ENCODE measurements at regions not wholly inside any gene's neighbourhood (a gene's known extent, or its start where the extent isn't known, plus 50 kb on each side); places are given as distances from the start of the nearest gene placed in this dataset.

DNA sequence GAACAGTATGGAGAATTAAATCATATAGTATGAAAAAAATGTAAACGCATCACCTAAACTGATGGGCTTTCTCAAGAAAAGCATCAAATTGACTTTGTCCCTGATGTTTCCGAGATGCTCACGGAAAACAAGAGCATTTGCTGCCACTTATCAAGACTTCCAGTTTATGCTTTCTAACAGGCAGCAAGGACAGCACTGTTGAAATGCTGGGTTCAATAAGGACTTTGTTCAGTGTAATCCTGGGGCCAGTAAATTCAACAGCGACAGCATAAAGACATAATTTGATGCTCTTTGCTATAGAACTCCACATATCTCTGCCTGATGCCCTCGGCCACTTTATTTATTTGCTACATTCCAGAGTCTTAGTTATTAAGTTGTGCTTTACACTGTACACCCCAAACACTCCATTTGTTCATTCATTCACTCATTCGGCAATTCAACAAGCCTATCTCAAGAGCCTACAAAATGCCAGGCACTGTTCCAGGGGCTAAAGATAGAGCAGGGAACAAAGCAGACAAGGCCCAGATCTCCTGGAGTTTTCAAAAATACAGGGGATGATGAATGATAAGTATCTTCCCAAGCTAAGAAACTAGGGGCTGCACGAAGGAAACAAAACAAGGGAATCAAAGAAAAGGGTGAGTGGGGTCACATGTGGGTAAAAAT is 294.6 kb downstream of the ZNF608 start:
- ATAC-seq = no peak
- Histone ChIP-seq H3K4me1 (peaks cover 0 to 14% of the 10 kb centered on the region in 2 donors), H3K9me3 (no peaks in the 10 kb centered on the region), H3K27me3 (no peaks in the 10 kb centered on the region), H3K36me3 (no peaks in the 10 kb centered on the region), H3K4me3 (no peak overlapping the region), H3K27ac (no peak overlapping the region)
- intact Hi-C loops (cut with DNase I; ENCODE audit: low total_unique reads) = no loop called here
- TF ChIP-seq, protein P1, sequence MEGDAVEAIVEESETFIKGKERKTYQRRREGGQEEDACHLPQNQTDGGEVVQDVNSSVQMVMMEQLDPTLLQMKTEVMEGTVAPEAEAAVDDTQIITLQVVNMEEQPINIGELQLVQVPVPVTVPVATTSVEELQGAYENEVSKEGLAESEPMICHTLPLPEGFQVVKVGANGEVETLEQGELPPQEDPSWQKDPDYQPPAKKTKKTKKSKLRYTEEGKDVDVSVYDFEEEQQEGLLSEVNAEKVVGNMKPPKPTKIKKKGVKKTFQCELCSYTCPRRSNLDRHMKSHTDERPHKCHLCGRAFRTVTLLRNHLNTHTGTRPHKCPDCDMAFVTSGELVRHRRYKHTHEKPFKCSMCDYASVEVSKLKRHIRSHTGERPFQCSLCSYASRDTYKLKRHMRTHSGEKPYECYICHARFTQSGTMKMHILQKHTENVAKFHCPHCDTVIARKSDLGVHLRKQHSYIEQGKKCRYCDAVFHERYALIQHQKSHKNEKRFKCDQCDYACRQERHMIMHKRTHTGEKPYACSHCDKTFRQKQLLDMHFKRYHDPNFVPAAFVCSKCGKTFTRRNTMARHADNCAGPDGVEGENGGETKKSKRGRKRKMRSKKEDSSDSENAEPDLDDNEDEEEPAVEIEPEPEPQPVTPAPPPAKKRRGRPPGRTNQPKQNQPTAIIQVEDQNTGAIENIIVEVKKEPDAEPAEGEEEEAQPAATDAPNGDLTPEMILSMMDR (IDR thresholded peaks at IDR 0.05 in 4 of 5, conservative IDR thresholded peaks at IDR 0.05 in 1 of 5) = no peak
- TF ChIP-seq POLR2A (IDR thresholded peaks at IDR 0.05) = no peak
- no peak for DNase-seq
- in situ Hi-C loops (cut with MboI; ENCODE audit: low sequenced_read_pairs in 4 of 4) = no loop called here

DNA sequence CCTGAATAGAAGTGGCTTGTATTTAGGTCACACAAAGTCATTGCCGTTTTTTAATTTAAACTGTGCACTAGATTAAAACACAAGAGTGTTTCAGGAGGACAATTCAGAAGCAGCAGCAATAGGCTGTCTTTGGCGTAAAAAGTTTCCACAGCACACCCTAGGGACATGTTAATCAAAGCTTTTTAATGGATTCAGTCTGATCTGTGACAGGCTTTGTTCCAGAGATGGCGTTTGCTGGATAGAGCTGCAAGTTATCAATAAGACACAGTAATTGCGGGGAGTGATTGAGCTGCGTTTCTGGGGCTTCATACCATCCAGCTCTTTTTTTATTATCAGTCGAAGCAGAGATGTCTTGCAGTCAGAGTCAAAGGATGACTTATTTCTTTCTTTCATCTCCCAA is 300.3 kb downstream of the ZNF608 start:
- intact Hi-C loops (cut with DNase I; ENCODE audit: low total_unique reads) (loop anchor here (5.0 to 10.0 kb wide), 3 partner anchors 94 to 509 kb away; no protein-coding TSS in a partner anchor), in situ Hi-C loops (cut with MboI; ENCODE audit: low sequenced_read_pairs in 4 of 4) (no loop called here)
- Histone ChIP-seq H3K9me3 (no peaks in the 10 kb centered on the region), H3K4me3 (no peak overlapping the region), H3K4me1 (peaks cover 33 to 46% of the 10 kb centered on the region in 2 donors), H3K36me3 (no peaks in the 10 kb centered on the region), H3K27me3 (no peaks in the 10 kb centered on the region), H3K27ac (no peak overlapping the region)
- DNase-seq (no peak), ATAC-seq (no peak)
- TF ChIP-seq, protein P1 (IDR thresholded peaks at IDR 0.05 in 4 of 5, conservative IDR thresholded peaks at IDR 0.05 in 1 of 5) = no peak
- no peak for TF ChIP-seq POLR2A (IDR thresholded peaks at IDR 0.05)

DNA sequence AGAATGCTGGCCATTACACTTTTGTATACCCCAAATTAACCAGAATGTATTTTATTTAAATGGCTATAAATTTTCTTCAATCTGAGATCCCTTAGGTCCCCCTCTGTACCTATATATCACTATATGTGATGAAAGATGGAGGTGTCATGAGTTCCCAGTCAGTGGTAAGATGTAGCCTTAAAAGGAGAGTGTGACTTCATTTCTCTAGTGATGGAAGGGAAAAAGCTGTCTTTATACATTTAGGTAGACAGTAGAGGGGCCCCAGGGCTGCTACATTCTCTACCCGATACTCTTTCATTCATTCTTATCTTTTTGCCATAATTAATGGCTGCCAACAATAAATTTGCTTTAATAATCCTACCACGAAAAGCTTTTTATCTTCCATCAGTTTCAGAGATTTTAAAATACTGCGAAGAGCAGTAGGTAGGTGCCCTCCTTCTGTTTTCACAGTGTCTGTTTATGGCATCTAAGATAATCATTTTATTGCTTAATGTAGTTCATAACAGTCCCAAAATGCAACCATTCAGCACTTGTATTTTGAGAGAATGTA is 301.3 kb downstream of the ZNF608 start:
- Histone ChIP-seq H3K27ac (peak overlapping the region in 3 of 4 donors; percentile 20 to 76 (median 57)), H3K4me1 (peaks cover 33 to 46% of the 10 kb centered on the region in 2 donors), H3K9me3 (no peaks in the 10 kb centered on the region), H3K36me3 (no peaks in the 10 kb centered on the region), H3K27me3 (no peaks in the 10 kb centered on the region), H3K4me3 (no peak overlapping the region)
- no peak for TF ChIP-seq POLR2A (IDR thresholded peaks at IDR 0.05)
- TF ChIP-seq, protein P1 (IDR thresholded peaks at IDR 0.05 in 4 of 5, conservative IDR thresholded peaks at IDR 0.05 in 1 of 5) = no peak
- ATAC-seq = no peak
- in situ Hi-C loops (cut with MboI; ENCODE audit: low sequenced_read_pairs in 4 of 4) (no loop called here), intact Hi-C loops (cut with DNase I; ENCODE audit: low total_unique reads) (loop anchor here (2.0 to 10.0 kb wide), 4 partner anchors 93 to 510 kb away; no protein-coding TSS in a partner anchor)
- no peak for DNase-seq

DNA sequence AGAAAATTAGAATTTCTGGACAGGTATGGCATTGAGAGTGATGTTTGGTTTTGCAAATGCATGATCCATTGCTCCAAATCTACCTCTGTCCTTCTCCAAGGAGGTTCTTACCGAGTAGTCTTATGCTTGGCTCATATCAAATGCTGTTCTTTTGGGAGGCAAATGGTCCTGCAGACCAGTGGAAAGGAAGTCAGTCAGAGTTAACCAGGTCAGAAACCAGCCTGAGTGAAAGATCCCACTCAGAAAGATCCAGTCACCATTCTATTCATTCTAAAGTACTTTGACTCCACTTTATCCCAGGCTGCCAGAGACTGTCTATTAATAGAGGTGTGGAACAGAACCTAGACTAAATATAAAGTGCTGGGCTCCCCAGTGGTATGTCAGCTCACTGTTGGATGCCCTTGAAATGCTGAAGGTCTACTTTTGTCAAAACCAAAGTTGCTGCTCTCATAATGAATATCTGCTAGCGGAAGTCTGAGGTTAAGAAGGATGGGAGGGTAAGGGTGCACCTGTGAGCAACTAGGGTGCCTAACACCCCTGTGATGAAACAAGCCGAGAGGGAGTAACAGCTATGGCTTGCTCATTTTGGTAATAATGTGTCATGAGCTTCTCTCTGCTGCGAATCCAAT is 302.2 kb downstream of the ZNF608 start:
- in situ Hi-C loops (cut with MboI; ENCODE audit: low sequenced_read_pairs in 4 of 4) = no loop called here
- Histone ChIP-seq H3K4me1 (peaks cover 35 to 48% of the 10 kb centered on the region in 2 donors), H3K9me3 (no peaks in the 10 kb centered on the region), H3K36me3 (no peaks in the 10 kb centered on the region), H3K4me3 (no peak overlapping the region), H3K27ac (peak overlapping the region; percentile 54 to 76 (median 63)), H3K27me3 (no peaks in the 10 kb centered on the region)
- TF ChIP-seq POLR2A (IDR thresholded peaks at IDR 0.05) = no peak
- TF ChIP-seq, protein P1 (IDR thresholded peaks at IDR 0.05 in 4 of 5, conservative IDR thresholded peaks at IDR 0.05 in 1 of 5) = no peak
- intact Hi-C loops (cut with DNase I; ENCODE audit: low total_unique reads) = loop anchor here (2.0 to 10.0 kb wide), 3 partner anchors 207 to 511 kb away; no protein-coding TSS in a partner anchor
- ATAC-seq = peak; percentile 98 to 100
- DNase-seq = peak; percentile 6 to 23

Measured in gastrocnemius medialis (tissue), 4 donors.